ENCODE measurements at regions not wholly inside any gene's neighbourhood (a gene's known extent, or its start where the extent isn't known, plus 50 kb on each side); places are given as distances from the start of the nearest gene placed in this dataset.

GRCh38 chr4:183852910-183853547 is 52.1 kb upstream of the STOX2 start:
- no peak for DNase-seq

DNA sequence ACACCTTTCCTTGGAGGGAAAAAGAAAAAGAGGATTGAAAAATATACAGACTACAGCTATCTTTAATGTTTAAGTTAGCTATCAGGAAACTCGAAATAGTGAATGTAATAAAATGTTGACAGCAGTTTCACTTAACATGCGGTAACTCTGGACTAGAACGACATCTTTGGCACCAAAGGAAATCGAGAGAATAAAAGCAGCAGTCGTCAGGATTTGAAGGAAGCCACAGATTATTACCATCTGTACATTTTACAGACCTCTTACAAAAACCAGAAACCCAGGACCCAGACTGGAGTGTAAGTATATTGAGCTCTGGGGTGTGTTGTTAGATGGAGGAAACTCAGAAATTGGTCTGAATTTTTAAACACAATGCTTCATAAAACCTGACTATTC is 51.6 kb upstream of the STOX2 start:
- no peak for DNase-seq
